ENCODE measurements at regions not wholly inside any gene's neighbourhood (a gene's known extent, or its start where the extent isn't known, plus 50 kb on each side); places are given as distances from the start of the nearest gene placed in this dataset.

GRCh38 chr10:118153287-118153686, 106.5 kb upstream of the RAB11FIP2 start:
- DNase-seq (ENCODE audit: low spot score): no peak
- Histone ChIP-seq H3K27ac (no peak overlapping the region), H3K4me3 (no peak overlapping the region)
- no peak for TF ChIP-seq CTCF (IDR thresholded peaks at IDR 0.05)

GRCh38 chr10:118151461-118151860, 104.7 kb upstream of the RAB11FIP2 start:
- H3K27ac ChIP-seq: no peak overlapping the region
- DNase-seq (ENCODE audit: low spot score): no peak
- no peak for TF ChIP-seq CTCF (IDR thresholded peaks at IDR 0.05)
- no peak overlapping the region for H3K4me3 ChIP-seq

GRCh38 chr10:118148247-118148646, 101.5 kb upstream of the RAB11FIP2 start:
- no peak for DNase-seq (ENCODE audit: low spot score)
- no peak overlapping the region for H3K27ac ChIP-seq
- H3K4me3 ChIP-seq: no peak overlapping the region
- no peak for TF ChIP-seq CTCF (IDR thresholded peaks at IDR 0.05)

- no peak for TF ChIP-seq CTCF (IDR thresholded peaks at IDR 0.05)
- Histone ChIP-seq H3K27ac (no peak overlapping the region), H3K4me3 (no peak overlapping the region)
- DNase-seq (ENCODE audit: low spot score): no peak
Measured at GRCh38 chr10:118145256-118145655, 98.5 kb upstream of the RAB11FIP2 start.

- Histone ChIP-seq H3K4me3 (no peak overlapping the region), H3K27ac (no peak overlapping the region)
- DNase-seq (ENCODE audit: low spot score): no peak
- no peak for TF ChIP-seq CTCF (IDR thresholded peaks at IDR 0.05)
Measured at GRCh38 chr10:118141471-118141870, 94.7 kb upstream of the RAB11FIP2 start.

- Histone ChIP-seq H3K27ac (no peak overlapping the region), H3K4me3 (no peak overlapping the region)
- no peak for DNase-seq (ENCODE audit: low spot score)
- no peak for TF ChIP-seq CTCF (IDR thresholded peaks at IDR 0.05)
Measured at GRCh38 chr10:118139321-118139720, 92.6 kb upstream of the RAB11FIP2 start.

GRCh38 chr10:118128675-118129074, 81.9 kb upstream of the RAB11FIP2 start:
- TF ChIP-seq CTCF (IDR thresholded peaks at IDR 0.05): no peak
- no peak for DNase-seq (ENCODE audit: low spot score)
- Histone ChIP-seq H3K4me3 (no peak overlapping the region), H3K27ac (no peak overlapping the region)
